ENCODE measurements at regions not wholly inside any gene's neighbourhood (a gene's known extent, or its start where the extent isn't known, plus 50 kb on each side); places are given as distances from the start of the nearest gene placed in this dataset.

GRCh38 chr2:173434762-173435569, 80.3 kb downstream of the CDCA7 start:
- Histone ChIP-seq H3K9me3 (no peaks in the 10 kb centered on the region), H3K27me3 (no peaks in the 10 kb centered on the region), H3K4me3 (no peak overlapping the region), H3K4me1 (no peaks in the 10 kb centered on the region), H3K36me3 (no peaks in the 10 kb centered on the region), H3K27ac (no peak overlapping the region)
- intact Hi-C loops (cut with DNase I; ENCODE audit: low total_unique reads) = no loop called here
- no peak for DNase-seq (ENCODE audit: low spot score in 2 of 2)
- TF ChIP-seq CTCF (IDR thresholded peaks at IDR 0.05) = no peak
- no peak for TF ChIP-seq POLR2A (IDR thresholded peaks at IDR 0.05)
- TF ChIP-seq POLR2AphosphoS5 (IDR thresholded peaks at IDR 0.05) = no peak

DNA sequence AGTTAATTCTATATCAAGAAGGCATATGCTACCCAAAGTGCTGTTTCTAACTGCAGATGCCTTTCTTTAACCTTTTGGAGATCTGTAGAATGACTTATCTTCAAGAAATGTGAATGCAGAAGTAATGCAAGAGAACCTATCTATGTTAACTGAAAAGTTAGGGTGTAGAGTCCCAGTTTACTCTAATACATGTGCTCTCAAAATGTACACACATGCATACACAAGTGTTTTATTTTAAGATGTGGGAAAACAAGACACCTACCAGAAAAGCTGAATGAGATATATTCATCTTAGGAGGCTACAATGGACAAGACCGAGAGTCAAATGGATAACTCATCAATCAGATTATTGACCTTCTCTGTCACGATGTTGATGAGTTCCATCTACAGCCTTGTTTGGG, 80.9 kb downstream of the CDCA7 start:
- Histone ChIP-seq H3K4me1 (no peaks in the 10 kb centered on the region), H3K9me3 (no peaks in the 10 kb centered on the region), H3K36me3 (no peaks in the 10 kb centered on the region), H3K27me3 (no peaks in the 10 kb centered on the region), H3K4me3 (no peak overlapping the region), H3K27ac (no peak overlapping the region)
- intact Hi-C loops (cut with DNase I; ENCODE audit: low total_unique reads) = no loop called here
- no peak for DNase-seq (ENCODE audit: low spot score in 2 of 2)
- TF ChIP-seq CTCF (IDR thresholded peaks at IDR 0.05) = no peak
- no peak for TF ChIP-seq POLR2AphosphoS5 (IDR thresholded peaks at IDR 0.05)
- TF ChIP-seq POLR2A (IDR thresholded peaks at IDR 0.05) = no peak

GRCh38 chr2:173436088-173436487, 81.4 kb downstream of the CDCA7 start:
- Histone ChIP-seq H3K36me3 (no peaks in the 10 kb centered on the region), H3K27ac (no peak overlapping the region), H3K9me3 (no peaks in the 10 kb centered on the region), H3K4me1 (no peaks in the 10 kb centered on the region), H3K27me3 (no peaks in the 10 kb centered on the region), H3K4me3 (no peak overlapping the region)
- intact Hi-C loops (cut with DNase I; ENCODE audit: low total_unique reads) = no loop called here
- no peak for TF ChIP-seq CTCF (IDR thresholded peaks at IDR 0.05)
- no peak for TF ChIP-seq POLR2A (IDR thresholded peaks at IDR 0.05)
- no peak for TF ChIP-seq POLR2AphosphoS5 (IDR thresholded peaks at IDR 0.05)
- DNase-seq (ENCODE audit: low spot score in 2 of 2) = no peak

- Histone ChIP-seq H3K36me3 (no peaks in the 10 kb centered on the region), H3K9me3 (no peaks in the 10 kb centered on the region), H3K27me3 (no peaks in the 10 kb centered on the region), H3K4me3 (no peak overlapping the region), H3K4me1 (no peaks in the 10 kb centered on the region), H3K27ac (no peak overlapping the region)
- no peak for DNase-seq (ENCODE audit: low spot score in 2 of 2)
- TF ChIP-seq CTCF (IDR thresholded peaks at IDR 0.05) (no peak), POLR2AphosphoS5 (IDR thresholded peaks at IDR 0.05) (no peak), POLR2A (IDR thresholded peaks at IDR 0.05) (no peak)
- intact Hi-C loops (cut with DNase I; ENCODE audit: low total_unique reads) = no loop called here
Observed at GRCh38 chr2:173441222-173441621, 86.5 kb downstream of the CDCA7 start.

DNA sequence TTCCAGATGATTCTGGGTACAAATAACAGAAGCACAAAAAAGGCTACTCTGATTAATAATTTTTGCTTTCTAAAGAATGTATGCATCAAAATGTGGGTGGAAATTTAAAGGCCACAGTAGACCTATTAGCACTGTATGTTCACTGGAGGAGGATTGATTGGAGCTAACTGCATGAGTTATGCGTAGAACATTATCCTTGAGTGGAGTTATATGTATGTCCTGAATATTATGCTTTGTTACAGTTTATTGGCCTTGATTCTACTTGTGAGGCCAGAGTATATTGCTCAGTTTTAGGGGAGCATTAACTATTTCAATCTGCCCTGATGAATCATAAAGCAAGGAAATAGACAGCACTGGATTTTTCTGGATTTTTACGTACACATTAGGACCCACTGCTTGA, 87.9 kb downstream of the CDCA7 start:
- no peaks in the 10 kb centered on the region for H3K9me3 ChIP-seq
- no peaks in the 10 kb centered on the region for H3K4me1 ChIP-seq
- H3K36me3 ChIP-seq = no peaks in the 10 kb centered on the region
- intact Hi-C loops (cut with DNase I; ENCODE audit: low total_unique reads) = no loop called here
- H3K4me3 ChIP-seq = no peak overlapping the region
- TF ChIP-seq CTCF (IDR thresholded peaks at IDR 0.05) (no peak), POLR2A (IDR thresholded peaks at IDR 0.05) (no peak), POLR2AphosphoS5 (IDR thresholded peaks at IDR 0.05) (no peak)
- no peaks in the 10 kb centered on the region for H3K27me3 ChIP-seq
- DNase-seq (ENCODE audit: low spot score in 2 of 2) = no peak
- no peak overlapping the region for H3K27ac ChIP-seq
